Smooth muscle cell (in vitro differentiated cells): ENCODE measurements at regions not wholly inside any gene's neighbourhood (a gene's known extent, or its start where the extent isn't known, plus 50 kb on each side); places are given as distances from the start of the nearest gene placed in this dataset.

ENCODE experiments used
- DNase-seq: peaks from one replicate; lab custom pipeline; 2025; ENCODE audit not compliant: unreplicated experiment; lab: John Stamatoyannopoulos, UW
- H2AFZ ChIP-seq: fragments of 200-600 bp; sonication (generic); 2 replicates; pipeline ENCODE4 v1.6.0; 2016; ENCODE audit warnings: antibody characterized with exemption, low read depth, mild to moderate bottlenecking
- H3F3A ChIP-seq: fragments of 200-600 bp; sonication (generic); 2 replicates; pipeline ENCODE4 v1.6.0; 2017; ENCODE audit warnings: antibody characterized with exemption, low read depth
- H3K27ac ChIP-seq: fragments of 200-600 bp; sonication (generic); 2 replicates; pipeline ENCODE4 v1.5.1; 2016; ENCODE audit warnings: low read depth, mild to moderate bottlenecking
- H3K27me3 ChIP-seq: fragments of 200-600 bp; sonication (generic); 2 replicates; pipeline ENCODE4 v1.6.1; 2016; ENCODE audit warnings: low read depth, mild to moderate bottlenecking
- H3K36me3 ChIP-seq: fragments of 200-600 bp; sonication (generic); 2 replicates; pipeline ENCODE4 v1.5.1; 2016; ENCODE audit warnings: low read depth
- H3K4me1 ChIP-seq: fragments of 200-600 bp; sonication (generic); 2 replicates; pipeline ENCODE4 v1.5.1; 2016; ENCODE audit warnings: low read depth
- H3K4me2 ChIP-seq: fragments of 200-600 bp; sonication (generic); 2 replicates; pipeline ENCODE4 v1.6.0; 2016; ENCODE audit warnings: mild to moderate bottlenecking
- H3K4me3 ChIP-seq: fragments of 200-600 bp; sonication (generic); 2 replicates; pipeline ENCODE4 v1.5.1; 2016; ENCODE audit warnings: mild to moderate bottlenecking
- H3K79me2 ChIP-seq: fragments of 200-600 bp; sonication (generic); 2 replicates; pipeline ENCODE4 v1.6.0; 2016; ENCODE audit warnings: low read depth, mild to moderate bottlenecking
- H3K9ac ChIP-seq: fragments of 200-600 bp; sonication (generic); 2 replicates; pipeline ENCODE4 v1.6.0; 2016; ENCODE audit warnings: low read depth
- H3K9me3 ChIP-seq: fragments of 200-600 bp; sonication (generic); replicated peaks from 2 replicates; pipeline ENCODE4 v1.5.1; 2016; ENCODE audit warnings: low read depth
- H4K20me1 ChIP-seq: fragments of 200-600 bp; sonication (generic); 2 replicates; pipeline ENCODE4 v1.6.0; 2016; ENCODE audit warnings: low read depth
- WGBS: methylation state at CpG from one replicate; pipeline ENCODE4 v1.1.7; 2016; ENCODE audit warnings: low lambda C conversion rate; 5-methylcytosine and 5-hydroxymethylcytosine counted together
- TF ChIP-seq, protein P1 (sequence below): fragments of 200-600 bp; sonication (generic); IDR thresholded peaks from 2 replicates; pipeline ENCODE4 v1.5.1; 2017; ENCODE audit warnings: borderline replicate concordance, mild to moderate bottlenecking, antibody characterized with exemption; ENCODE audit not compliant: insufficient read depth, poor library complexity, severe bottlenecking

DNA sequence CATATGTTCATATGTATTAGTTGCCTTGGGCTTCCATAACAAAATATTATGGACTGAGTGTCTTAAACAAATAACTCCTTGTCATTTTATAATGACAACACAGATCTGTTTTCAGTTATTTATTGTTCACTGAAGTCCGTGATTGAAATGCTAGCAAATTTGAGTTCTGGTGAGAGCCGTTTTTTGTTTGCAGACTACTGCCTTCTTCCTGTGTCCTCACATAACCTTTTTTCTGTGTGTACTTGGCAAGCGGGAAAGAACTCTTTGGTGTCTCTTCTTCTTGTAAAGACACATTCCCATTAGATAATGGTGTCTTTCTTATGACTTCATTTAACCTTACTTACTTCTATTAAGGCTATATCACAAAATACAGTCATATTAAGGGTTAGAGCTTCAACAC is 482.9 kb upstream of the EYS start:
- TF ChIP-seq, protein P1, sequence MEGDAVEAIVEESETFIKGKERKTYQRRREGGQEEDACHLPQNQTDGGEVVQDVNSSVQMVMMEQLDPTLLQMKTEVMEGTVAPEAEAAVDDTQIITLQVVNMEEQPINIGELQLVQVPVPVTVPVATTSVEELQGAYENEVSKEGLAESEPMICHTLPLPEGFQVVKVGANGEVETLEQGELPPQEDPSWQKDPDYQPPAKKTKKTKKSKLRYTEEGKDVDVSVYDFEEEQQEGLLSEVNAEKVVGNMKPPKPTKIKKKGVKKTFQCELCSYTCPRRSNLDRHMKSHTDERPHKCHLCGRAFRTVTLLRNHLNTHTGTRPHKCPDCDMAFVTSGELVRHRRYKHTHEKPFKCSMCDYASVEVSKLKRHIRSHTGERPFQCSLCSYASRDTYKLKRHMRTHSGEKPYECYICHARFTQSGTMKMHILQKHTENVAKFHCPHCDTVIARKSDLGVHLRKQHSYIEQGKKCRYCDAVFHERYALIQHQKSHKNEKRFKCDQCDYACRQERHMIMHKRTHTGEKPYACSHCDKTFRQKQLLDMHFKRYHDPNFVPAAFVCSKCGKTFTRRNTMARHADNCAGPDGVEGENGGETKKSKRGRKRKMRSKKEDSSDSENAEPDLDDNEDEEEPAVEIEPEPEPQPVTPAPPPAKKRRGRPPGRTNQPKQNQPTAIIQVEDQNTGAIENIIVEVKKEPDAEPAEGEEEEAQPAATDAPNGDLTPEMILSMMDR, result no peak
- H2AFZ ChIP-seq, result no peak overlapping the region
- no peak overlapping the region for H3K9ac ChIP-seq
- no peaks in the 10 kb centered on the region for H3K79me2 ChIP-seq
- H3K27me3 ChIP-seq, result no peaks in the 10 kb centered on the region
- no peaks in the 10 kb centered on the region for H3K9me3 ChIP-seq
- H3K27ac ChIP-seq, result no peak overlapping the region
- no peaks in the 10 kb centered on the region for H3K36me3 ChIP-seq
- no peak overlapping the region for H3K4me3 ChIP-seq
- 87% methylated on average over 3 of the region's 3 CpGs for WGBS
- H3K4me2 ChIP-seq, result no peak overlapping the region
- DNase-seq, result no peak
- H3F3A ChIP-seq, result no peaks in the 10 kb centered on the region
- H3K4me1 ChIP-seq, result no peaks in the 10 kb centered on the region
- no peaks in the 10 kb centered on the region for H4K20me1 ChIP-seq

DNA sequence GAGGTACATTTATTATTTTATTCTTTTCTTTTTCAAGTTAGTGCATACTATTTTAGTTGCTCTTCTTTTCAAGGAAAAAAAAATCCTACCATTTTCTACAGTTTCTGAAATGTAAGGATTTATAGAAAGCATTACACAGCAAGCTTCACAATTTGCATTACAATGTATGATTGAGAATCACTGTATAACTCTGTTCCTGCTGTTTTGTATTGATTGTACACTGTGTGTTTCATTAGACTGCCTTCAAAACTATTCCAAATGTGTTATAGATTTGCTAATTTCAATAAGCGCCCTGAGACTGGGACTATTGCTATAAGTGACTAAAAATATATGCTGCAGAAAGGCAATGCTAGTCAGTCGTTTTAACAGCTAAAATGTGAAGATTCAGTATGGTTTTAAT is 479.7 kb upstream of the EYS start:
- Histone ChIP-seq H3F3A (no peaks in the 10 kb centered on the region), H2AFZ (no peak overlapping the region), H3K4me3 (no peak overlapping the region), H3K79me2 (no peaks in the 10 kb centered on the region), H3K9ac (no peak overlapping the region), H3K27me3 (no peaks in the 10 kb centered on the region), H3K4me2 (no peak overlapping the region), H3K36me3 (no peaks in the 10 kb centered on the region), H3K4me1 (no peaks in the 10 kb centered on the region), H3K9me3 (no peaks in the 10 kb centered on the region), H3K27ac (no peak overlapping the region), H4K20me1 (no peaks in the 10 kb centered on the region)
- TF ChIP-seq, protein P1, result no peak
- 75% methylated on average over 2 of the region's 2 CpGs for WGBS
- no peak for DNase-seq

DNA sequence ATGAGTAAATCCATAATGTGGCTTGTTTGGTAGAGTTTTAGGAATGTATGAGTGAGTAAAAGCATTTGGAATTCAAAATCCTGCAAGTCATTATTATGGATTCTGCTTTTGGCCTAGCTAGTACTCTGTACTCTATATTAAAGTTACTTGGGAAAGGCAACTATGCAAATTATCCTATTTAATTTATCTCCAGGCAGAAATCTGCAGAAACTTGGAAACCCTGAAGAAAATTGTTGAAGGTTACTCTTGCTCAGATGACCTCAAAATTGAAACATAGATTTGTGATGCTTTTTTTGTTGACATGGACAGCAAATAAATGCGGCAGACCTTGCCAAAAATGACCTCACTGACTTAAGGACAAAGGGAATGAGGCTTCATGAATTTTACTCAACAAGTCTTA is 477.1 kb upstream of the EYS start:
- DNase-seq, result no peak
- H3K9me3 ChIP-seq, result no peaks in the 10 kb centered on the region
- H3K4me1 ChIP-seq, result no peaks in the 10 kb centered on the region
- no peak overlapping the region for H3K4me3 ChIP-seq
- no peaks in the 10 kb centered on the region for H3K36me3 ChIP-seq
- TF ChIP-seq, protein P1, result no peak
- no peaks in the 10 kb centered on the region for H3F3A ChIP-seq
- H3K9ac ChIP-seq, result no peak overlapping the region
- H3K79me2 ChIP-seq, result no peaks in the 10 kb centered on the region
- H3K27me3 ChIP-seq, result no peaks in the 10 kb centered on the region
- H3K4me2 ChIP-seq, result no peak overlapping the region
- 85% methylated on average over 1 of the region's 1 CpG for WGBS
- H4K20me1 ChIP-seq, result no peaks in the 10 kb centered on the region
- peak overlapping the region; percentile 67 for H2AFZ ChIP-seq
- no peak overlapping the region for H3K27ac ChIP-seq

DNA sequence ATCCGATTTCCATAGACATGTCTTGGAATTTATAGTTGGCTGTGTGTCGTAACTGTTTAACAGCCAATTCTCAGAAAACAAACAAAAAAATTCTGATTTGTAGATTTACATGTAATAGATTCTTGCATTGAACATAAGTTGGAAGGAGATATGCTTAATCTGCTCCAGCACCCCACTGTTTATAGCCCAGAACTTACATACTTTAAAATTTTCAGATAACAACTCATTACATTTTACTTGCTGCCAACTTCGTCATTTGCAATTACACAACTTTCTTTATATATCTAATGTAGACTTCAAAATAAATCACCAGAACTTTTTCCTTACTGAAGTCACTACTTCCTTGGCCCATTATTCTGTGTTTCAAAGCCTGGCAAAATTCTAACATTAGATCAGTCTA is 472.3 kb upstream of the EYS start:
- Histone ChIP-seq H3K4me3 (no peak overlapping the region), H2AFZ (no peak overlapping the region), H3K4me2 (no peak overlapping the region), H3K9me3 (no peaks in the 10 kb centered on the region), H3K27me3 (no peaks in the 10 kb centered on the region), H3K9ac (no peak overlapping the region), H4K20me1 (no peaks in the 10 kb centered on the region), H3F3A (no peaks in the 10 kb centered on the region), H3K79me2 (no peaks in the 10 kb centered on the region), H3K36me3 (no peaks in the 10 kb centered on the region), H3K4me1 (no peaks in the 10 kb centered on the region), H3K27ac (no peak overlapping the region)
- DNase-seq, result no peak
- WGBS, result 93% methylated on average over 3 of the region's 3 CpGs
- TF ChIP-seq, protein P1, result no peak
